A172 (cell line): ENCODE measurements at regions not wholly inside any gene's neighbourhood (a gene's known extent, or its start where the extent isn't known, plus 50 kb on each side); places are given as distances from the start of the nearest gene placed in this dataset.

Experiments used
- DNase-seq: peaks from one replicate; pipeline ENCODE4 v3.0.0-alpha.2; 2015; ENCODE audit warnings: low spot score

DNA sequence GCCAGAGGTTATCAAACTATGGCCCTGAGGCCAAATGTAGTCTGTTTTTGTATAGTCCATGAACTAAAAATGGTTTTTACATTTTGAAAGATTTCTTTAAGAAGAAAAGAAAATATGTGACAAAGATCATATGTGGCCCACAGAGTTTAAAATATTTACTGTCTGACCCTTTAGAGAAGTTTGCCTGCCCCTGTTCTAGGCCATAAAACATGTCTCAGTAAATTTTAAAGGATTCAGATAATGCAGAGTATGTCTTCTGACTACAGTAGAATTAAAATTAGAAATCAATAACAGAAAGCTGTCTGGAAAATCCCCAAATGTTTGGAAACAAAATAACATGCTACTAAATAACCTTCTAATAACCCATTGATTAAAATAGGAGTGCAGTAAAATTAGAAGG, 86.3 kb downstream of the KCNRG start:
- DNase-seq = no peak

DNA sequence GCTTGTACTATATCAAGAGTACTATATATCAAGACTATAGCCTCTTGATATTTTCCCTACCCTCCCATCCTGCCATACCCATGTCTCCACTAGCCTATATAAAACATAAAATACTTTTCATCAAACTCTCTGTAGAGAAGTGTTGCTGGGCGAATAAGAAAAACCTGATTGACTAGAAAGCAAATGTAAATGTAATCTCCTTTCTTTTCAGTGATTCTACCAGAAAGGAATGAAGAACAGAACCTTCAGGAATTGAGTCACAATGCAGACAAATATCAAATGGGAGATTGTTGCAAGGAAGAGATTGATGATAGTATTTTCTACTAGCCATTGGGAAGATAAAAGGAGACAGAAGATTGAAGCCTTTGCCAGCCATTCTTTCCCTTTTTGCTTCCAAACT, 89.2 kb downstream of the KCNRG start:
- DNase-seq = no peak

- DNase-seq = no peak
Measured at GRCh38 chr13:50106559-50106958, 91.3 kb downstream of the KCNRG start.

DNA sequence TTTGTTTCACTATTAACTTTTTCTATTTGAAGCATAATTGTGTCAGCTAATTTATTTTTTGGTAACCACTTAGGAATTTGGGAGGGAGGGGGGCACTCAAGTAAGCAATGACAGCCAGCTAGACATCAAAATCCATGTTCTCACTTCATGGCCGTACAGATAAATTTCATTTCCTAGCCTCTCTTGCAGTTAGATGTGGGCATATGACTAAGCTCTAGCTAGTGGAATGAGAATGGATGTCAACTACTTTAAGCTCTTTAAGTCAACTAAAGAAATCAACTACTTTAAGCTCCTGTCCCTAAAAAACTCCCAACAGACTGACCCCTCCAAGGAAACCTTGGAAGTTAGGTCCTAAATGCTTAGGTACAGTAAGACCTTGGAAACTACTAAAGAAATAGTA, 92.0 kb downstream of the KCNRG start:
- no peak for DNase-seq

DNA sequence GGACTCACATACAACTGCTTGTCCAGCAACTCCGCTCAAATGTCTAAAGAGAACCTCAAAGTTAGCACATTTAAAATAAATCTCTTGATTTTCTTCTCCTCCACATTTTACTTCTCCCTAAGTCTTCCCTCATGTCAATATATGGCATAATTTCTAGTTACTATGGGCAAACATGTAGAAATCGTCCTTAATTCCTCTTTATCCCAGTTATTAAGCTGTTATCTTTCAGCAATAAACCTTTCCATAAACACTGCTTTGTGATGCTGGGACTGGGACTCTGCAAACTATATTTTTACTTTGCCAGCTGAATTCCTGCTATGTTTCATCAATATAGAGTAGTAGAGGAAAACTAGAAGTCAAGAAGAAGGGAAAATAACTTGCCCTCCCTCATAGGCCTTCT, 99.7 kb downstream of the KCNRG start:
- no peak for DNase-seq

GRCh38 chr13:50115695-50116094, 100.5 kb downstream of the KCNRG start:
- DNase-seq = no peak

DNA sequence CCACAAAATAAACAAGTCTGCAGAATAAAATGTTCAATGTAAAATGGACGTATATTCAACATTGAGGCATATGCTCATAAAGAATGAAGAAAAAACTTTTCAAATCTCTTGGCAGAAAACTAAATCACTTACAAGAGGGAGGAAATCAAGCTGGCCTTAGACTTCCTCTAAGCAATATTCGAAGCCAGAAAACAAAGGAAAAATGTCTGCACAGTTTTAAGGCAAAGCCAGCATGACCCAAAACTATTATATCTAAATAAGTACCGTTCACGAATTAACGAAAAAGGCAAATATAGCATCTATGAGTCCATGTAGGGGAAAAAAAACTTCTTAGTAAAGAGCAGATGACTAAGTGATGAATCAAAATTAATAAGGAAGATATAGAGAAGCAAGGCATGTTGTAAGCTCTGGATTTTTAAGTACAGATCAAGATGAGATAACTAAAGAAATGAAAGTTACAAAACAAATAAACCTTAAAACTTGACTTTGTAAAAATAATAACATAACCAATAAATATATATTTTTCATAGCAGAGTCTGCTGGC, 101.3 kb downstream of the KCNRG start:
- DNase-seq = no peak

DNA sequence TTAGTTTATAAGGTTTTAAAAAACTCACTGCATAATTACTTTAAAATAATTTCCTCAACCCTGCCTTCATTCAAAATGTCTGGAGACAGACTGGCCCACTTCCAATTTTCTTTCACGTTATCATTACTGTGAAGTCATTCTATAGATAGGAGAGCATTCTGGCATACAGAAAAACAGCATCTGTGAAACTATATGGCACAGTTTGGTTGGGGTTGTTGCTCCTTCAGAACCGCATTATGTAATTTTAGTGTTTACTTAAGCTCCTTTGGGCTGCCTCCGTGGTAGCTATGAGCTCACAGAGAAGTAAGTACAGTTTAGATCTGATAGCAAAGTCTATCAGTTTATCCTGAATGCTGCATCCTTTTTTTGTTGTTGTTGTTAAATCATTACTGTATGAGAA, 104.3 kb downstream of the KCNRG start:
- no peak for DNase-seq

- no peak for DNase-seq
Measured at GRCh38 chr13:50122455-50122854, 107.2 kb downstream of the KCNRG start.

- no peak for DNase-seq
Measured at GRCh38 chr13:50123002-50123401, 107.8 kb downstream of the KCNRG start.

DNA sequence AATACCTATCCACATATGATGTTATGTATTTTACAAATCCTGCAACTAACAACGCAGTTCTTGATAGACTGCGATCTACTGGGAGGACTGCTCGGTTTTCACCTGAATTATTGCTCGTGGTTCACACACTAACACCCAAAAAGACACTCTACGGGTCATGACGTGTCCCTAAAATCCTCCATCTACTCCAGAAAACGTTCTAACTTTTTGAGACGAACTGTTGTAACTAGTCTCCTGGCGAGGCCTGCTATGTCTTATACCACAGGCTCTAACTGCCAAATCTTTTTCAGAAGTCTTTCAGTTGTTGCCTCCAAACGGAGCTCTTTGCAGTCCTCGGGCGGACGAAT, 108.2 kb downstream of the KCNRG start:
- no peak for DNase-seq

GRCh38 chr13:50123862-50124535, 108.8 kb downstream of the KCNRG start:
- peak; percentile 93 for DNase-seq

DNA sequence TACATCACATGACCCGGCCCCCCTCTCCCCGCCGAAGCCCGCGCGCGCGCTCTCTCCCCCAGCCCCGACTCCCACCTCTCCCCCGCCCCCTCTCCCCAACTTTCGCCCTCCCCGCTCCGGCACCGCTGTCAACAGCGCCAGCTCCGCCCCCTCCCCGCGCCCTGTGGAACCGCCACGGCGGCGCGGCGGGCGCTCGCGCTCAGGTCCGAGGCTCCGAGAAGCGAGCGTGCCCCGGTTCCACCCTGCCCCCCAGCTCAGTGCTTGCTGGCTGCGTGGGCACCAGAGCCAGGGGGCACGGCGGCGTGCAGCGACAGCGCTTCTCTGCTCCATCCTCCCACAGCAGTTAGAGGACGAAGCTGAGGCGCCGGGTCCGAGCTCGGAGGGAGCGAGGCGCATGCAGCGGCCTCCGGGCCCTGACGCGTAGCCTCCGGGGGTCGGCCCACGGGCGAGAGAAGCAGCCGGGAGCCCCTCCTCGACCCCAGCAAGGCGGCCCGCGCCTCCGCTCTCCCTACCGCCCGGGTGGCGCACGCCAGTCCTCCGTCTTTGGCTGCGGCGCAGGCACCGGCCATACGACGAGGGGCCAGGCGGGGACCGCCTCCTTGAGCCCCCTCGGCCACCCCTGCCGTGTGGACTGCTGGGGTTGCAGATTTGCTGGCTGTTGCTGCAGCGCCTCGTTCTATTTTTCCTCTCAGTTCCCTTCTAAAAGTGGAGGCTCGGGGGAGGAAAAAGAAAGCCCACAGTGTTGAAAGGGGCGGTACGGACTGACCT, 109.5 kb downstream of the KCNRG start:
- DNase-seq = peak; percentile 18

GRCh38 chr13:50125304-50125553, 110.0 kb downstream of the KCNRG start:
- no peak for DNase-seq

DNA sequence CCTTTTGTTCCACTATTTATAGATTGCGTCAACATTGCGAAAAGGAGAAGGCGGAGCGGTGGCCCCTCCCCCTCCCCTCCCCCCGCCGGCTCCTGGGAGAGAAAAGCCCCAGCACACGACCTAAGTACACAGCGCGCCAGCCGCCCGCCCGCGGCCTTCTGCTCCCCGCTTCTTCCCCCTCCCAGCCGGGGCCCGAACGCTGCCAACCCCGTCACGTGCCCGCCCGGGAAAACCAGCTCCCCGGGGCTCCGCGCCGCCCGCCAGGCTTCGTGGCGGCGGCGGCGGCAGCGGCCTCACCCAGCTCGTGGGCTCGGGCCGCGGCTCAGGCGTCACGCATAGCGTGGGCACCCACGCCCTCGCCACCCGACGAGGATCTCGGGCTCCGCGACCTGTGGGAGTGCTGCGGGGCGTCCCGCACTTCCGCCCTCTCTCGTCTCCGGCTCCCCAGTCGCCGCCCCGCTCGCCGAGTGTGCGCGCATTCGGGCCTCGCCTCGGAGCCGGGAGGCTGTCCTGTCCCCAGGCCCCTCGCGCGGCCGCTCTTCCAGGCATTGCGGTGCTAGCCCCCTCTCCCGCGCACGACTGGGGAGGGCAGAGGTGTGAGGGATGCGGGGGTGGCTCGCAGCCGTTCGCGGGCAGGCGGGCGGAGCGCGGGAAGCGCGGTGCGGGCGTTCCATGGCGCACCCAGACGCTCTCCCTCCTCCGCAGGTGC, 110.5 kb downstream of the KCNRG start:
- peak; percentile 55 for DNase-seq

DNA sequence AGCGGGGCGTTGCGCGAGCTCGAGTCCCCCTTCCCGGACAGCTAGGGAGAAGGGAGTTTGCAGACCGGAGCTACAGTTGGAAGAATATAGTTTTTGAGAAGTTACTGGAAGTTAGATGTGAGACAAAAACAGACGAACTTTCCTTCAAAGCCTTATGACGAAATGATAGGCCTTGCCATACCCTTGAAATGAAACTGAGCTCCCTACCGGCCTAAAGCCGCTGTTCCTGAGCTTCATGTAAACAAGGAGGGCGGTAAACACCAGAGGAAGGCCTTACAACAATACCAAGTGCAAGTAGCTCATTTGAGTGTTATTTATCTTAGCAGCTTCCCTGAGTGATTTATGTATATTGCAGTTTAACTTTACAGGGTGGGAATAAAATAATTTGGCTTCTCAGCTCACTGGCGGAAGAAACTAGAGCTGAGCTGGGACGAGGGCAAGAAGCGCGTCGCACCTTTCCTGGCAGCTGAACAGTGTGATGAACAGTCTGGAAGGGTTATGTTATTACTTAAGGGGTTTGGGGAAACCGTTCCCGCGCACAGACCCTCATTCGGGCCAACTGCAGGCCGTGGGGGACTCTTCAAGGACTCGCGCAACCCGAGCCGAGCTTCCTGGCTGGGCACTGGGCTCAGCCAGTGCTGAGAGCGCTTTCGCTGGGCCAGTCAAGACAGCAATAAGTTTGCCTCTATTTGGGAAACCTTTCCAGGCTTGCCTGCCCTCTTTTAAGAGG, 111.2 kb downstream of the KCNRG start:
- no peak for DNase-seq

DNA sequence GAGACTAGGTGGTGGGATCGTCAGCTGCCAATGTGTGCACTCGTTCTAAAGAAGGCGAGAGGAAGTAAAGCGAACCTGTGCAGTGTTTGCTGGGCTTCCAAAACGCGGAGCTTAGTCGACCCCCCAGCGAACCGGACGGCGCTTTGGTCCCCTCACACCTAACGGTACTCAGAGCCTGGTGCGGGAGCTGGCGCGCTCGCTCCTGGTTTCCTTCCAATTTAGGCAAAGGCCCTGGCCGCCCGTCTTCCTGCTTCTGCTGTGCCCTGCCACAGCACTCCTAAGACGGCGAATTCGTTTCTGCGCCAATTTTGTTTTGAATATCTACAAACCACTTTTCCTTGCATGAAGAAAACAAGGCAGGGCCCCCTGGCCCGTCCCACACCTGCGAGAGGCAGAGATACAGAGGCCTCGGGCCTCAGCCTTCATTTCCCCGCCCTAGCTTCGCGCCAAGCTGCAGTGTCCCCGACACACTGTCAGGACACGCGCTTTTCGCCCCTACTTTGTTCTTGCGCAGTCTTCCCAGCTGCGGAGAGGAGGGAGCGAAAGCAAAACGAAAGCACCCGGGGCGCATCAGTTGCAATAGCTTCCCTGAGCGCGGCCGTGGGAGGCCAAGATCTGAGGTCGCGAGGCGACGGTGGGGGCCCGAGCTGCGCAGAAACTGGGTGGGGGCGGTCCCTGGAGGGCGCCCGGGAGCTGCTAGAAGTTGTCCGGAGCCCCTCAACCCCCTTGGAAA, 111.9 kb downstream of the KCNRG start:
- no peak for DNase-seq

- no peak for DNase-seq
Measured at GRCh38 chr13:50127726-50128291, 112.6 kb downstream of the KCNRG start.

DNA sequence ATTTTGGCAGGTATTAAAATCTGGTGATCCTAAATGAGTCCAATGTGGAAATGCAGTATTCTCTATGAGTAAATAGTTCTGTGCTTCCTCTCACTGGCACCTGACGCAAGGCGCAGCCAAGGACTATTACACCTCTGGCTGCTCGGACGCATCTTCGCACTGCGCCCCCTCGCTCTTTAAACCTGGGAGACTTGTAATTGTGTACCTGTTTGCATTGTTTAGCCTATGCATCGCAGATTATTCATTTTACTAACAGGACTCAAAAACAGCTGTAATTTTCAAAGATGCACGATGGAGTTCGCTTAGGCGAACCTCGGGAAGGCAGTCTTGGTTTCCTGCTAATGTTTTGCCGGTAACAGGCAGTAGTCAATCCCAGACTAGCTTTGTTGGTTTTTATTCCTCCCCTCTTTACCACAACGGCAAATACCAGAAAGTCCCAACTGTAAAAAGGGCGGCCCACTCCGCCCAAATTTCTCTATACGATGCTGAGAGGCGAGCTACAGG, 113.2 kb downstream of the KCNRG start:
- DNase-seq = no peak

DNA sequence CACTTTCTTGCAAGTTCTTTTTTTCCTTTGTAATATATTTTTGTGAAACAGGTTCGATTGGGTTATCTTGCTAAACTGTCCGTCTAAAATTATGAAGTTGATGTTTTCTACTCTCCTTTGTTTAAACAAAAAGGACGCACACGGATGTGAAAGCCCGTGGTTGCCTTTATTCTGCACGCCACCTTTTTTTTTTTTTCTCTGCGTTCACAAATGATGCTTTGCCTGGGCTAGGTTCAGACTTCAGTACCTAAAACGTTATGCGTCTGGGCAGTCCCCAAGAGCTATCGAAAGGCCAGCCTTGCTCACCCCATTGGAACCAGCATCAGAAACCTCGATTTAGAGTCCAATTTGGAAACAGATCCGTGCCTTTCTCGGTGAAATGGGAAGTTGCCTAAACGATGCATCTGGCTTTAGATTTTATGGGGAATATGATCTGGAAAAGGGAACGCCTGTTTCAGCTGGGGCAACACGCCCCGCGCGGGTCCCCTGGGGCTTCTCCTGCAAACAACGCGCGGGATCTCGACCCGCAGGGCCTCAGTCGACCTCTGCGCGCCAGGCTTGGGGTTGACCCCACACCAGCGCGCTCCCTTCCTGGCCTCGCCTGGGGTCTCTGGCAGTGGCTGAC, 113.9 kb downstream of the KCNRG start:
- no peak for DNase-seq

- no peak for DNase-seq
Measured at GRCh38 chr13:50129706-50130122, 114.5 kb downstream of the KCNRG start.
